ENCODE measurements at regions not wholly inside any gene's neighbourhood (a gene's known extent, or its start where the extent isn't known, plus 50 kb on each side); places are given as distances from the start of the nearest gene placed in this dataset.

GRCh38 chr3:89795506-89795905, 688.1 kb downstream of the EPHA3 start:
- H3K4me2 ChIP-seq (ENCODE audit: insufficient read depth in 1 of 2, low read depth in 2 of 2, low read length in 2 of 2): no peak overlapping the region
- H3K79me2 ChIP-seq (ENCODE audit: control insufficient read depth in 1 of 2, insufficient read depth in 2 of 2, low read length in 2 of 2): no peaks in the 10 kb centered on the region
- no peaks in the 10 kb centered on the region for H3K79me1 ChIP-seq (ENCODE audit: low read depth, low read length)
- H3K4me1 ChIP-seq (replicated peaks in 1 of 4; ENCODE audit: control insufficient read depth in 3 of 4, insufficient read depth in 4 of 4, low read length in 3 of 4): no peaks in the 10 kb centered on the region
- peak overlapping the region; percentile 84 for H3K4ac ChIP-seq (replicated peaks; ENCODE audit: insufficient read length, low read depth, low read length)
- H2AK5ac ChIP-seq (ENCODE audit: low read depth, low read length): no peak overlapping the region
- no peak overlapping the region for H3K9ac ChIP-seq (replicated peaks in 1 of 4; ENCODE audit: extremely low read depth in 1 of 4, low read depth in 3 of 4, low read length in 3 of 4)
- FAIRE-seq: no peak
- no peak overlapping the region for H2BK20ac ChIP-seq (ENCODE audit: low read length)
- H3K36me3 ChIP-seq (ENCODE audit: control insufficient read depth in 2 of 4, insufficient read depth in 4 of 4, low read length in 3 of 4): no peaks in the 10 kb centered on the region
- no peaks in the 10 kb centered on the region for H3K9me3 ChIP-seq (ENCODE audit: insufficient read depth in 2 of 2, low read depth in 1 of 2, low read length in 1 of 2)
- no peak overlapping the region for H4K91ac ChIP-seq (replicated peaks; ENCODE audit: insufficient read length, low read length)
- H4K5ac ChIP-seq (ENCODE audit: insufficient read length, low read depth, low read length): no peak overlapping the region
- ChIA-PET POLR2A (ENCODE audit: partially characterized antibody) (no interaction called here), CTCF (ENCODE audit: partially characterized antibody) (no interaction called here)
- H3K4me3 ChIP-seq (ENCODE audit: extremely low read depth in 1 of 4, insufficient read depth in 2 of 4, low read depth in 3 of 4, low read length in 4 of 4): no peak overlapping the region
- no peak overlapping the region for H2BK15ac ChIP-seq (ENCODE audit: low read length)
- H4K20me1 ChIP-seq (replicated peaks in 1 of 2; ENCODE audit: control insufficient read depth in 1 of 2, insufficient read depth in 2 of 2, low read length in 2 of 2): no peaks in the 10 kb centered on the region
- H3K14ac ChIP-seq (ENCODE audit: insufficient read length): no peak overlapping the region
- H2AFZ ChIP-seq (ENCODE audit: low read length): no peak overlapping the region
- TF ChIP-seq JUN (IDR thresholded peaks at IDR 0.05; ENCODE audit: low read depth, low read length) (no peak), CREB1 (IDR thresholded peaks at IDR 0.05) (no peak), GTF2F1 (IDR thresholded peaks at IDR 0.05; ENCODE audit: borderline replicate concordance, low read depth, low read length) (no peak)
- no peak overlapping the region for H2BK120ac ChIP-seq (replicated peaks; ENCODE audit: low read depth, low read length)
- no peak overlapping the region for H3K18ac ChIP-seq (ENCODE audit: extremely low read depth, low read length)
- WGBS, 2 experiments (ENCODE audit: extremely low coverage in 1 of 2, insufficient coverage in 1 of 2, insufficient read length in 1 of 2, insufficient replicate concordance in 2 of 2, low coverage in 1 of 2, low lambda C conversion rate in 2 of 2, missing lambda C conversion rate in 1 of 2): 67% methylated on average over 3 of the region's 3 CpGs; no CpG with 5 or more reads in 1 of the 2 experiments
- H4K8ac ChIP-seq (ENCODE audit: extremely low read depth, insufficient read depth, low read length): no peak overlapping the region
- no peaks in the 10 kb centered on the region for H3K23me2 ChIP-seq (ENCODE audit: low read depth, low read length)
- no peak overlapping the region for H3K56ac ChIP-seq (replicated peaks; ENCODE audit: insufficient read length, low read depth, low read length)
- H2BK5ac ChIP-seq (ENCODE audit: low read depth, low read length): no peak overlapping the region
- no peaks in the 10 kb centered on the region for H3K27me3 ChIP-seq (replicated peaks in 1 of 4; ENCODE audit: control insufficient read depth in 3 of 4, extremely low read depth in 1 of 4, insufficient read depth in 3 of 4, low read length in 3 of 4)
- H3K27ac ChIP-seq (ENCODE audit: low read depth, low read length): no peak overlapping the region
- no peak for DNase-seq (ENCODE audit: low read depth in 1 of 2, low spot score in 2 of 2)
- H3K23ac ChIP-seq (ENCODE audit: insufficient read length): no peak overlapping the region
- no peak overlapping the region; the same call in 1 of the 2 replicates for H2BK12ac ChIP-seq (ENCODE audit: low read depth, low read length)

Data from H1 (cell line).